Upper lobe of left lung (tissue), 6 donors: ENCODE measurements at regions not wholly inside any gene's neighbourhood (a gene's known extent, or its start where the extent isn't known, plus 50 kb on each side); places are given as distances from the start of the nearest gene placed in this dataset.

Experiments used
- ATAC-seq, 2 donors: fragments of 200-7000 bp; cut with Tn5 transposase; one replicate each; pipeline ENCODE4 v1.9.1; 2022; ENCODE audit warnings: mild to moderate bottlenecking in 2 of 2, moderate library complexity in 2 of 2; ENCODE audit not compliant: low FRiP score in 2 of 2
- DNase-seq, 2 donors: peaks; one replicate each; pipeline ENCODE4 v3.0.0-alpha.2; 2019 to 2020
- H3K27ac ChIP-seq, 4 donors: fragments of 200-600 bp; sonication (generic); one replicate each; pipeline ENCODE4 v1.5.1; 2016 to 2019
- H3K27me3 ChIP-seq, 4 donors: fragments of 200-600 bp; sonication (generic); one replicate each; pipeline ENCODE4 v1.5.1; 2017 to 2019
- H3K36me3 ChIP-seq, 4 donors: fragments of 200-600 bp; sonication (generic); one replicate each; pipeline ENCODE4 v1.5.1; 2016 to 2019
- H3K4me1 ChIP-seq, 4 donors: fragments of 200-600 bp; sonication (generic); one replicate each; pipeline ENCODE4 v1.5.1; 2018 to 2019
- H3K4me3 ChIP-seq, 4 donors: fragments of 200-600 bp; sonication (generic); one replicate each; pipeline ENCODE4 v1.5.1; 2017 to 2019; ENCODE audit warnings: mild to moderate bottlenecking in 2 of 4, moderate library complexity in 1 of 4
- H3K9me3 ChIP-seq, 4 donors: fragments of 200-600 bp; sonication (generic); one replicate each; pipeline ENCODE4 v1.5.1; 2018 to 2019
- EP300 ChIP-seq, 4 donors: sonication (generic); formaldehyde crosslinking; IDR thresholded peaks; one replicate each; pipeline ENCODE4 v1.5.1; 2017; ENCODE audit warnings: antibody characterized with exemption in 4 of 4, control low read depth in 2 of 4
- POLR2A ChIP-seq, 4 donors: fragments of 450-650 bp; IDR thresholded peaks; one replicate each; pipeline ENCODE4 v1.5.1; 2016 to 2017; ENCODE audit warnings: antibody characterized with exemption in 4 of 4, mild to moderate bottlenecking in 2 of 4
- POLR2AphosphoS5 ChIP-seq, 2 donors: sonication (generic); formaldehyde crosslinking; IDR thresholded peaks; one replicate each; pipeline ENCODE4 v1.5.1; 2017; ENCODE audit warnings: antibody characterized with exemption in 2 of 2
- WGBS, 2 donors: methylation state at CpG; one replicate each; pipeline ENCODE4 v1.1.5; 2017 to 2018; 5-methylcytosine and 5-hydroxymethylcytosine counted together
- TF ChIP-seq, protein P1 (sequence below), 6 experiments: fragments of 450-650 bp in 4 of 6; fragments of 200-600 bp in 2 of 6; sonication (generic) in 2 of 6; IDR thresholded peaks; one replicate each; pipeline ENCODE4 v1.5.1; 2016 to 2019; ENCODE audit warnings: antibody characterized with exemption in 6 of 6
- donor health status: DM: no; HTN: no; CAD: no; lungs with moderate emphysema.
- donor health status: DM: no; HTN: yes; CAD: no; lungs with severe emphysema.

DNA sequence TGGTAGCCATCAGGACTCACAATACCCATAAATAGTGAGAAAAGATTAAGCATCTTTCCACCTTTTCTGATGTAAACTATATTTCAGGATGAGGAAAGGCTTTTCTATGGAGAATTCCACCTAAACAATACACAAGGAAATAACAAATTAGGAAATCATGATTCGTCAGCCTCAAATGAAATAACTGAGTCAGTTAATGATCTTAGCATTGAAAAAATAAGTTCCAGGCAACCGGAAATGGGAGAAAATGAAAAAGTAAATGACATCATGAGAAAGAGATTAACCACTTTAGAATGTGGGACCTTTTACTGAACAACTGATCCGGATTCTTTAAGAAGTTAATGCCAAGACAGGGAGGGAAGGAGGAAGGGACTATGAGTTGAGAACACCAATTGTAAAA, 742.3 kb downstream of the TNS3 start:
- Histone ChIP-seq H3K27ac (no peak overlapping the region), H3K4me3 (no peak overlapping the region), H3K4me1 (no peaks in the 10 kb centered on the region), H3K9me3 (no peaks in the 10 kb centered on the region), H3K36me3 (no peaks in the 10 kb centered on the region), H3K27me3 (no peaks in the 10 kb centered on the region)
- WGBS, 2 donors, result 79 to 86% methylated on average over 3 of the region's 3 CpGs
- TF ChIP-seq POLR2A (IDR thresholded peaks at IDR 0.05) (no peak), EP300 (IDR thresholded peaks at IDR 0.05) (no peak), POLR2AphosphoS5 (IDR thresholded peaks at IDR 0.05) (no peak)
- TF ChIP-seq, protein P1, sequence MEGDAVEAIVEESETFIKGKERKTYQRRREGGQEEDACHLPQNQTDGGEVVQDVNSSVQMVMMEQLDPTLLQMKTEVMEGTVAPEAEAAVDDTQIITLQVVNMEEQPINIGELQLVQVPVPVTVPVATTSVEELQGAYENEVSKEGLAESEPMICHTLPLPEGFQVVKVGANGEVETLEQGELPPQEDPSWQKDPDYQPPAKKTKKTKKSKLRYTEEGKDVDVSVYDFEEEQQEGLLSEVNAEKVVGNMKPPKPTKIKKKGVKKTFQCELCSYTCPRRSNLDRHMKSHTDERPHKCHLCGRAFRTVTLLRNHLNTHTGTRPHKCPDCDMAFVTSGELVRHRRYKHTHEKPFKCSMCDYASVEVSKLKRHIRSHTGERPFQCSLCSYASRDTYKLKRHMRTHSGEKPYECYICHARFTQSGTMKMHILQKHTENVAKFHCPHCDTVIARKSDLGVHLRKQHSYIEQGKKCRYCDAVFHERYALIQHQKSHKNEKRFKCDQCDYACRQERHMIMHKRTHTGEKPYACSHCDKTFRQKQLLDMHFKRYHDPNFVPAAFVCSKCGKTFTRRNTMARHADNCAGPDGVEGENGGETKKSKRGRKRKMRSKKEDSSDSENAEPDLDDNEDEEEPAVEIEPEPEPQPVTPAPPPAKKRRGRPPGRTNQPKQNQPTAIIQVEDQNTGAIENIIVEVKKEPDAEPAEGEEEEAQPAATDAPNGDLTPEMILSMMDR (IDR thresholded peaks at IDR 0.05), result no peak
- no peak for DNase-seq
- ATAC-seq, result no peak

DNA sequence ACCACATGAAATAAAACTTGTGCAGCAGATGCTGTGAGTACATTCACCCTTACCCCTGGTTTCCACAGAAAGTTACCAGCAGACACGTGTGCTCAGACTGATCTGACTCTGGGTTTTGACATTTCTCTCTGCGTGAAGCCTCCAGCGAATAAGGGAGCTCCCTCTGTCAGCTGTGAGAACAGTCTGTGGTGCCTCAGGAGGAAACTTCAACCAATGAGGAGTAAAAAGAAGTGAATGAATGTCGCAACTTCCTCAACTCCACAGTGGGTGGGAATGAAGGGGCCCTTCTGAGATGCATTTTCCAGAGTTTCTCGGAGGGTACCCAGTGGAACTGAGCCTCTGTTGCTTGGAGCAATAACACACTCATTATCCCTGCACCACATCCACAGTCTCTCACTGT, 743.4 kb downstream of the TNS3 start:
- Histone ChIP-seq H3K36me3 (no peaks in the 10 kb centered on the region), H3K4me3 (no peak overlapping the region), H3K9me3 (no peaks in the 10 kb centered on the region), H3K4me1 (no peaks in the 10 kb centered on the region), H3K27ac (no peak overlapping the region), H3K27me3 (no peaks in the 10 kb centered on the region)
- WGBS, 2 donors, result 77 to 88% methylated on average over 5 of the region's 5 CpGs
- TF ChIP-seq POLR2A (IDR thresholded peaks at IDR 0.05), result no peak
- TF ChIP-seq, protein P1 (IDR thresholded peaks at IDR 0.05), result no peak
- DNase-seq (no peak), ATAC-seq (no peak)

DNA sequence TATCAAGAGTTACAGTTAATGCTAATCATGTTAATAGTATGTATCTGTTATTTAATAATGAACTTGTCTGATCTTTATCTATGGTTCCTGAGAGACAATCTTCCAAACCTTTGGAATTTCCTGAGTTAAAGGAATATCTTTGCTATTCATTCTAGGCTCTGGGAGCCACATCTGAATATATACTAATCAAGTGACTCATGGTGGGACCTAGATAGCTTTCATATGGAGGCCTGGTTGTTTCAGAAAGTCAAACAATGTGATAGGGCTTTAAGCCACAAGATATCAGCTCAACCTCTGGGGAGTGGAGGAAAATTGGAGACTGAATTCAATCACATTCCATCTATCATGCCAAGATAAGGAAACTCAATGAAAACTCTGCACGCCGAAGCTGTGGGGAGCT, 746.4 kb downstream of the TNS3 start:
- H3K4me3 ChIP-seq, result no peak overlapping the region
- H3K4me1 ChIP-seq, result no peaks in the 10 kb centered on the region
- H3K27me3 ChIP-seq, result no peaks in the 10 kb centered on the region
- TF ChIP-seq EP300 (IDR thresholded peaks at IDR 0.05) (no peak), POLR2A (IDR thresholded peaks at IDR 0.05) (no peak)
- TF ChIP-seq, protein P1 (IDR thresholded peaks at IDR 0.05), result no peak
- ATAC-seq, result no peak
- H3K9me3 ChIP-seq, result no peaks in the 10 kb centered on the region
- DNase-seq, result no peak
- no peaks in the 10 kb centered on the region for H3K36me3 ChIP-seq
- 84 to 92% methylated on average over 2 of the region's 2 CpGs for WGBS, 2 donors
- no peak overlapping the region for H3K27ac ChIP-seq

DNA sequence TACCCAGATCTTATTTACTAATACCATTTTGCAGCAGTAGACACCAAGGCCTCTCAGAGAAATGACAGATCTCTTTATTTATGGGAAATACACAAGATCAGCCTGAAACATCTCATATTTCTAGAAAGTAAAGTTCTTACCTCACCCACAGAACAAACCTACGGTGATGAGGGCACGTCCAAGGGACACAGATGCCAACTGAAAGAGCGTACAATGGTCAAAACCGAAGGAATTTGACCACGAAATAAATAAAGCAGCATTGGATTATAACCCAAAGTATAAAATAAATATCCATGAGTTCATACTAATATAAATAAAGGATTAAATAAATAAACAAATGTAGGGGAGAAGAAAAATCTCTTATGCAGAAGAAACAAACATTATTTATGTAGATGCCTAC, 747.0 kb downstream of the TNS3 start:
- H3K9me3 ChIP-seq, result no peaks in the 10 kb centered on the region
- ATAC-seq (no peak), DNase-seq (no peak)
- 80 to 81% methylated on average over 5 of the region's 5 CpGs for WGBS, 2 donors
- no peaks in the 10 kb centered on the region for H3K36me3 ChIP-seq
- H3K27ac ChIP-seq, result no peak overlapping the region
- H3K4me1 ChIP-seq, result no peaks in the 10 kb centered on the region
- no peaks in the 10 kb centered on the region for H3K27me3 ChIP-seq
- TF ChIP-seq, protein P1 (IDR thresholded peaks at IDR 0.05), result no peak
- no peak for TF ChIP-seq POLR2AphosphoS5 (IDR thresholded peaks at IDR 0.05)
- TF ChIP-seq POLR2A (IDR thresholded peaks at IDR 0.05), result no peak
- TF ChIP-seq EP300 (IDR thresholded peaks at IDR 0.05), result no peak
- H3K4me3 ChIP-seq, result no peak overlapping the region

DNA sequence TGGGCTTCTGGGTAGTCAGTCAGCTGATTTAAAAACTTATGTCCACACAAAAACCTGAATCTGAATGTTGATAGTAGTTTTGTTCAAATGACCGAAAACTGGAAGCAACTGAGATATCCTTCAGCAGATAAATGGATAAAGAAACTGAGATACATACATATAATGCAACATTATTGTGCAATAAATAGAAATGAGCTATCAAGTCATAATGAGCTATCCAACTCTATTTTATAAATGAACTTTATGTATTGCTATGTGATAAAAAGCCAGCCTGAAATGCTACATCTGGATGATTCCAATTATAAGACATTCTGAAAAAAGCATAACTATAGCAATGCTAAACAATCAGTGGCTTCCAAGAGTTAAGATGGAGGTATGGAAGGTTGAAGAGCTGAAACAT, 748.7 kb downstream of the TNS3 start:
- no peak for DNase-seq
- no peak for ATAC-seq
- no peak overlapping the region for H3K4me3 ChIP-seq
- no peaks in the 10 kb centered on the region for H3K27me3 ChIP-seq
- H3K27ac ChIP-seq, result no peak overlapping the region
- H3K9me3 ChIP-seq, result peaks cover 0 to under 1% (median 0%) of the 10 kb centered on the region in 4 donors
- TF ChIP-seq EP300 (IDR thresholded peaks at IDR 0.05), result no peak
- no peak for TF ChIP-seq POLR2A (IDR thresholded peaks at IDR 0.05)
- no peak for TF ChIP-seq POLR2AphosphoS5 (IDR thresholded peaks at IDR 0.05)
- TF ChIP-seq, protein P1 (IDR thresholded peaks at IDR 0.05), result no peak
- no peaks in the 10 kb centered on the region for H3K4me1 ChIP-seq
- WGBS, 2 donors, result 83 to 92% methylated on average over 1 of the region's 1 CpG
- H3K36me3 ChIP-seq, result no peaks in the 10 kb centered on the region
